Thyroid gland (tissue), 4 donors: ENCODE measurements at regions not wholly inside any gene's neighbourhood (a gene's known extent, or its start where the extent isn't known, plus 50 kb on each side); places are given as distances from the start of the nearest gene placed in this dataset.
A peak's percentile ranks its signal among the peaks of the same experiment; 100 is the strongest.

Experiments
- DNase-seq, 2 donors: peaks; one replicate each; pipeline ENCODE4 v3.0.0-alpha.2; 2019
- H3K27ac ChIP-seq, 3 donors: fragments of 200-600 bp; sonication (generic); 1 replicate in 2 of 3; 2 replicates in 1 of 3; pipeline ENCODE4 v1.5.1; 2016 to 2019; ENCODE audit warnings: mild to moderate bottlenecking in 1 of 3, moderate library complexity in 1 of 3
- H3K27me3 ChIP-seq: fragments of 200-600 bp; sonication (generic); one replicate; pipeline ENCODE4 v1.5.1; 2019
- H3K36me3 ChIP-seq, 2 donors: fragments of 200-600 bp; sonication (generic); one replicate each; pipeline ENCODE4 v1.5.1; 2016 to 2019
- H3K4me1 ChIP-seq, 2 donors: fragments of 200-600 bp; sonication (generic); one replicate each; pipeline ENCODE4 v1.5.1; 2017 to 2019
- H3K4me3 ChIP-seq, 3 donors: fragments of 200-600 bp; sonication (generic); replicated peaks in 1 of 3; 1 replicate in 2 of 3; 2 replicates in 1 of 3; pipeline ENCODE4 v1.5.1; 2016; ENCODE audit warnings: mild to moderate bottlenecking in 1 of 3
- H3K9me3 ChIP-seq: fragments of 200-600 bp; sonication (generic); one replicate; pipeline ENCODE4 v1.5.1; 2017
- POLR2A ChIP-seq, 2 donors: fragments of 450-650 bp; IDR thresholded peaks; one replicate each; pipeline ENCODE4 v1.6.1; 2017; ENCODE audit warnings: antibody characterized with exemption in 2 of 2, mild to moderate bottlenecking in 2 of 2, moderate library complexity in 1 of 2
- WGBS, 2 donors: methylation state at CpG; one replicate each; pipeline ENCODE4 v1.1.5; 2017; 5-methylcytosine and 5-hydroxymethylcytosine counted together
- intact Hi-C: fragments of 100-400 bp; cut with DNase I; formaldehyde crosslinking; loops from one replicate; pipeline ENCODE4 v1.15.1; 2023
- TF ChIP-seq, protein P1 (sequence below), 6 experiments: fragments of 200-600 bp in 3 of 6; fragments of 450-650 bp in 3 of 6; sonication (generic) in 3 of 6; IDR thresholded peaks; one replicate each; pipeline ENCODE4 v1.5.1; 2016 to 2019; ENCODE audit warnings: antibody characterized with exemption in 6 of 6, mild to moderate bottlenecking in 2 of 6, inconsistent platforms in 1 of 6, moderate library complexity in 1 of 6

DNA sequence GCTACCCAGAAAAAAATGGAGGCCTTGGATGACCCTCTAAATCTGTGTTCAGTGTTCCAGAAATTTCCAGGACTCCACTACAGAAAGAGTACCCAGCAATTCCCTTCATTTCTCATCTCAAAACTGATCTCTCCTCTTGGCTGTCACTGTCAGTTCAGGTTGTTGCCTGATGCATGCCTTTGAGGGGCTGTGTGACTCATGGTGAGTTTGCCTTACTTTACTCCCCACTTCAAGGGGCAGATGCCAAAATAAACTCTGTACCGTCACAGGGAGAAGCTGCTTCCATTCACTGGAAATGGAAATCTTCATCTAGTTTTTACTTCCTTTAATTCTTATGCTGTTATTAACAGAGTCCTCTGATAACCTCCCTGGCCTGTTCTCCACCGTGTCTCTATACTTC lies 1075.0 kb downstream of the DIAPH3 start:
- Histone ChIP-seq H3K4me3 (no peak overlapping the region), H3K4me1 (no peaks in the 10 kb centered on the region), H3K27me3 (no peaks in the 10 kb centered on the region), H3K27ac (no peak overlapping the region), H3K36me3 (no peaks in the 10 kb centered on the region), H3K9me3 (no peaks in the 10 kb centered on the region)
- WGBS, 2 donors = 46 to 52% methylated on average over 2 of the region's 2 CpGs
- intact Hi-C loops = no loop called here
- TF ChIP-seq POLR2A (IDR thresholded peaks at IDR 0.05) = no peak
- TF ChIP-seq, protein P1, sequence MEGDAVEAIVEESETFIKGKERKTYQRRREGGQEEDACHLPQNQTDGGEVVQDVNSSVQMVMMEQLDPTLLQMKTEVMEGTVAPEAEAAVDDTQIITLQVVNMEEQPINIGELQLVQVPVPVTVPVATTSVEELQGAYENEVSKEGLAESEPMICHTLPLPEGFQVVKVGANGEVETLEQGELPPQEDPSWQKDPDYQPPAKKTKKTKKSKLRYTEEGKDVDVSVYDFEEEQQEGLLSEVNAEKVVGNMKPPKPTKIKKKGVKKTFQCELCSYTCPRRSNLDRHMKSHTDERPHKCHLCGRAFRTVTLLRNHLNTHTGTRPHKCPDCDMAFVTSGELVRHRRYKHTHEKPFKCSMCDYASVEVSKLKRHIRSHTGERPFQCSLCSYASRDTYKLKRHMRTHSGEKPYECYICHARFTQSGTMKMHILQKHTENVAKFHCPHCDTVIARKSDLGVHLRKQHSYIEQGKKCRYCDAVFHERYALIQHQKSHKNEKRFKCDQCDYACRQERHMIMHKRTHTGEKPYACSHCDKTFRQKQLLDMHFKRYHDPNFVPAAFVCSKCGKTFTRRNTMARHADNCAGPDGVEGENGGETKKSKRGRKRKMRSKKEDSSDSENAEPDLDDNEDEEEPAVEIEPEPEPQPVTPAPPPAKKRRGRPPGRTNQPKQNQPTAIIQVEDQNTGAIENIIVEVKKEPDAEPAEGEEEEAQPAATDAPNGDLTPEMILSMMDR (IDR thresholded peaks at IDR 0.05) = no peak
- no peak for DNase-seq

DNA sequence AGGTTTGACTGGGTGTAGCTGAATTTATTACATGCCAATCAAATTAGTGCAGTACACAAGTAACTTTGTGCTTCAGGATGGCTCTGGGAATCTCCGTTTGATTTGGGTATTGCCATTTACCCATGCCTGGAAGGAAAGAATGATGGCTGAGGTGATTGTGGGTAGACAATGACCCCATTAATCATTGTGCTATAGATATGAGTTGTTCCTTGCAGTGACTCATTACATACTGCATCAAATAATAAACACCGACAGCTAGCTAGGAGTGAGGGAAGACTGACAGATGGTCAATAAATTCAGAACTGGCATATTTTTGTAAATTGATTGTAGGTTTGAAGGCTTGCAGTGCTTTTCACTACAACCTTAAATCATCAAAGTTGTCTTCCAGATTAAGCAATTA lies 1069.5 kb downstream of the DIAPH3 start:
- WGBS, 2 donors = 84 to 91% methylated on average over 2 of the region's 2 CpGs
- H3K27me3 ChIP-seq = no peaks in the 10 kb centered on the region
- H3K9me3 ChIP-seq = no peaks in the 10 kb centered on the region
- H3K4me3 ChIP-seq = no peak overlapping the region
- DNase-seq = no peak
- no peak overlapping the region for H3K27ac ChIP-seq
- intact Hi-C loops = no loop called here
- TF ChIP-seq POLR2A (IDR thresholded peaks at IDR 0.05) = no peak
- TF ChIP-seq, protein P1 (IDR thresholded peaks at IDR 0.05) = no peak
- no peaks in the 10 kb centered on the region for H3K4me1 ChIP-seq
- H3K36me3 ChIP-seq = no peaks in the 10 kb centered on the region

DNA sequence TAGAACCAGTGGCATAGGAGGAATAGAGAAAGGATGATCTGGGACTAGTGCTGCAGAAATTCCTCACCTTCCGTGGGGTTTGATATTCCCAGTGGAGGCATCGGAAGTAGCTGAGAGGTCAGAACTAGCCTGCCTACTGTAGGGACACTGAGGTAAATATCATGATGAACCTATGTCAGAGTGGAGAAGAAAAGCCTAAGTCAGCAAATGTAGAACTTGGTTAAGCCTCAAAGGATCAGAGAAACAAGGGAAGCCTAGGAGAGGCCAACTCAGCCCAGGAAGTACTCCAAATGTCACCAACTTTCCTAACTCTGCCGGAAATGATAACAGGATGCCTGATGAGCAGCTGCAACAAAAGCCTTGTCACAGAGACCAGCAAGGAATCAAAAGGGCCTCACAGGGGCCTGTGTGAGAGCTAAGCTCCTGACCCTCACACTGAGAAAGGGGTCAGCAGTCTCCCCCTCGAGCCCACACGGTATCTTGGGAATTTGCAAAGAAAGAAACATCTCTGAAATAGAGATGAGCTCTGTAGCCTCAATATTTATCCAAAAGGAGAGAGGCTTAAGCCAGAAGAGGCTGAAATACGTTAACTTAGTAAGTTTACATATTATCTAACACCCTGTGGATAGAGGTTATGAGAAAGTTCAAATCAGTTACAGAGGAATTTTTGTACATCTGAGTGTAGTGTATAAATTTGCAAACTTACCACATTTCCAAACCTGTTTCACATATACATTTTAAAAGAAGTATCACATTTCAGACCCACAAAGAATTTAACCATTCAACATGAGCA lies 1064.3 kb downstream of the DIAPH3 start:
- Histone ChIP-seq H3K36me3 (no peaks in the 10 kb centered on the region), H3K9me3 (no peaks in the 10 kb centered on the region), H3K4me1 (no peaks in the 10 kb centered on the region), H3K27me3 (no peaks in the 10 kb centered on the region), H3K4me3 (no peak overlapping the region), H3K27ac (no peak overlapping the region)
- no peak for DNase-seq
- no peak for TF ChIP-seq POLR2A (IDR thresholded peaks at IDR 0.05)
- TF ChIP-seq, protein P1 (IDR thresholded peaks at IDR 0.05) = no peak
- intact Hi-C loops = no loop called here
- 77 to 81% methylated on average over 6 of the region's 6 CpGs for WGBS, 2 donors

DNA sequence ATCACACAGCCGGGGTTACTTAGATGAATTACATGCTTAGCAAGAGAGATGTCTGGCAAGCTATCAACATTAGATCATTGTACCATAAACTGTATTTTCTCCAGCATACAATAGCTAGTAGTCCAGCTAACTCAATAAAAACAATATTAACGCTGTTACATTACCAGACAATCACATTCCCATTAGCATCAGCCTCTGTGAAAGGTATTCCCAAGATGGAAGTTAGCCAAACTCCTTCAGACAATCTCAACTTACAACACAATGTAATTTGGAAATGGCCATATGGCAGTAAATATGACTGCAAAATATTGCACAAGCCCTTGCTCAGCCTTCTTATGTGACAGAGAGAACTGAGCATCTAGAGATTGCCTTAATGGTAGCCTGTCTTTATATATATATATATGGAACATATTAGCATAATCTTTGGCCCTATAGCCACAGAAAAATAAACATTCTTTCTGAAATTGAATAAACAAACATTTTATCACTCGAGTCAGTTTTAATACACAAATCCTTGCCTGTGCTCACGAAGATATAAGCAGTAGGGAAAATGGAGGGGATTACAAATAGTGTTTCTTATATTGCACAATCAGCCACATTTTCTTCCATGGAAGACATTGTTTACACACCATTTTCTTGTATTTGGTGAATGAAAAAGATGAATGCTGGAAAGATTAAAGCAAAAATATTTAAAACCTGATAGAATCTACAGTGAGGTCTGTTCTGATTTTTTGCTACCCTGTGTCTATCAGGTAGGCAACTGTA lies 1060.5 kb downstream of the DIAPH3 start:
- 64 to 65% methylated on average over 4 of the region's 4 CpGs for WGBS, 2 donors
- H3K9me3 ChIP-seq = no peaks in the 10 kb centered on the region
- H3K4me1 ChIP-seq = no peaks in the 10 kb centered on the region
- no peak for DNase-seq
- H3K27me3 ChIP-seq = no peaks in the 10 kb centered on the region
- H3K27ac ChIP-seq = no peak overlapping the region
- TF ChIP-seq POLR2A (IDR thresholded peaks at IDR 0.05) = no peak
- TF ChIP-seq, protein P1 (IDR thresholded peaks at IDR 0.05) = no peak
- H3K36me3 ChIP-seq = no peaks in the 10 kb centered on the region
- H3K4me3 ChIP-seq = no peak overlapping the region
- intact Hi-C loops = no loop called here

DNA sequence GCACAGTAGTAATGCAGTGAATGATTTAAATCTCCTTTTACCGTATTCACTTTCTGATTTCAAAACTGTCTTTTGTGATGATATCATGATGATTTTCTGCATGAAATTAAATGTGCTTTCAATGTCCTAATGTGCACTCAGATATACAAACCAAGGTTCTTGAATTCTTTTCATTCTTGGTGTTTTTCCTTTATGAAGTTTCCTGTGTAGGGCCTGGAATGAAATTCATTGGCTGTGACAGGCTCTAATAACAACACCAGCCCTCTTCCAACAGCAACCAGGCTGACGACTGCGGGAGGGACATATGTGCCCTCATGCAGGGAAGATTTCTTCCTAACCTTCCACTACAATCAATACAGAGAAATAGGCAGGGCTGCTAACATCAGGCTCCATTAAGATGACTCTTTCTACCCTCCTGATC lies 1052.0 kb downstream of the DIAPH3 start:
- Histone ChIP-seq H3K9me3 (no peaks in the 10 kb centered on the region), H3K4me1 (no peaks in the 10 kb centered on the region), H3K4me3 (no peak overlapping the region), H3K36me3 (no peaks in the 10 kb centered on the region), H3K27me3 (no peaks in the 10 kb centered on the region), H3K27ac (no peak overlapping the region)
- WGBS, 2 donors = 7 to 8% methylated on average over 3 of the region's 3 CpGs
- intact Hi-C loops = no loop called here
- DNase-seq = peak; percentile 3
- no peak for TF ChIP-seq POLR2A (IDR thresholded peaks at IDR 0.05)
- TF ChIP-seq, protein P1 (IDR thresholded peaks at IDR 0.05) = no peak
